GM12873 (cell line): ENCODE measurements at regions not wholly inside any gene's neighbourhood (a gene's known extent, or its start where the extent isn't known, plus 50 kb on each side); places are given as distances from the start of the nearest gene placed in this dataset.

Source experiments
- CTCF ChIP-seq: IDR thresholded peaks from 2 replicates; pipeline ENCODE4 v1.5.1; 2012; ENCODE audit warnings: low read depth, mild to moderate bottlenecking, moderate library complexity, low read length, control low read depth; ENCODE audit not compliant: insufficient read depth; ENCODE audit errors: missing control alignments

DNA sequence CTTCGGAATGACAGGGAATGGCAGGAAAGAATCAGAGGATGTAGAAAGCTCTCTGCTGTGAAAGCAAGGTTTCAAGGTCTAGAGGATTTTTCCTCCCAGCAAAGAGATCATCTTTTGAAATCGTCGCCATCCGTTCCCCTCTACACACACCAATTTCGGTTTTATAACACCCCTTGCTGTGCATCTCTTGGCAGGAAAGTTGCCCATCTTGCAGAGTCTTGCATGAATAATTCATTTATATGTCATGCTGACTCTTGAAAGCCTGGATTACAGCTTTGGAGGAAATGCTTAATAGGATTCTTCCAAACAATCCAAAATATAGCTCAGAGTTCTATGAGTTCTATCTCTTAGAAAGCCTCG lies 262.7 kb downstream of the CHL1 start:
- no peak for TF ChIP-seq CTCF

GRCh38 chr3:461006-461405 lies 264.4 kb downstream of the CHL1 start:
- TF ChIP-seq CTCF: no peak

GRCh38 chr3:462851-463250 lies 266.3 kb downstream of the CHL1 start:
- TF ChIP-seq CTCF: no peak

DNA sequence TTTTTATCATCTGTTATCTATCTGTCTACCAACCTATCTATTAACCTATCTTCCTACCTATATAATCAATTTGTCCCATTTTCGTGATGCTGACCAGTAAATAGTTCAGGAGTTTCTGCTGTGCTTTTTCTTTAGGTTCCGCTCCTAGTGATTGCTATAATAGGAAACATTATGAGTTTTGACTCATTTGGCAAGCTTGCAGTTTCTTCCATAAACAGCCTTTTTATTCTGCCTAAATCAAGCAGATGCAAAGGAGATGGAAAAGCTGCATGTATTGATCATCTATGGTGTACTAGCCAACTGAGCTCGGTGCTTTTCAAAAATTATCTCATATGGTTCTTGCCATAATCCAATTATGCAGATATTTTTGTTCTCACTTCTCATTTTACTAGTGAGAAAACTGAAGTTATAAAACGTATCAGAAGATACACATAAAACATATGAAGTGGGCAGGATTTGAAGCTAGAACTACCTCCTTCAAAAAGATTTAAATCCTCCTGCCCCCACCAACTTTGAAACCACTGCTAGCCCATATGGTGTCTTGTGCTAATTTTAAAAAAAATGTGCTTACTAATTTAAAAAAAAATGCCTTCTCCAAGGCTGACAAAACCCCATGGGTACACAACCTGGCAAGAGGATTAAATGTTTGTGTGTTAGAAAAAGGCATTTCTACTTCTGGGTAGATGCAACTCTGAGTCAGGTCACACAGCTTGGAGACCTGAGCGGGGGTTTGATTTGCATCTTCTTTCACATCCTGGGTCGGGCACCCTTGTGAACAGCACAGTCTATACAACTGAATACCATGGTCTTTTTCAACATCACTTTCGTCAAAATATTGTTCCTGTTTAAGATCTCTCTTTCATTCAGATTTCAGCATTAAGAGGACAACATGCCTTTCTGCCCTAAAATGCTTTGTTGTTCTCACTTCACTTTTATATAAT lies 267.0 kb downstream of the CHL1 start:
- no peak for TF ChIP-seq CTCF

DNA sequence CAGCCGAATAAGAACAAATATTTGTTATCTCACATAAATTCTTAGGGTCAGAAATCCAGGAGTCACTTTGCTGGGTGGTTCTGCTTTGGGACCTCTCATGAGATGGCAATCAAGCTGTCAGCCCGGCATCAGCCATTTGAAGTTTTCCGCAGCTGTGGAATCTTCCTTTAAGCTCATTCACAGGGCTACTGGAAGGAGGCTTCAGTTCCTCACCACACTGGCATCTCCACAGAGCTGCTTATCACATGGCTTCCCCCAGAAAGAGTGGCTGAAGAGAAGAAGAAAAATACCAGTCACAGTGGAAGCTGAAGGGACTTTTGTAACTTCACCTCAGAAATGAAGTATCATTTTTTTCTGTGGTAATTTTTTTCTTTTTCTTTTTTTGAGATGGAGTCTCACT lies 267.7 kb downstream of the CHL1 start:
- no peak for TF ChIP-seq CTCF

GRCh38 chr3:468172-468571 lies 271.6 kb downstream of the CHL1 start:
- peak; percentile 71 for TF ChIP-seq CTCF

GRCh38 chr3:473033-473800 lies 276.7 kb downstream of the CHL1 start:
- TF ChIP-seq CTCF: no peak
